ENCODE measurements at regions not wholly inside any gene's neighbourhood (a gene's known extent, or its start where the extent isn't known, plus 50 kb on each side); places are given as distances from the start of the nearest gene placed in this dataset.
"Not testable (repeated sequence)": the region's sequence is repeated elsewhere in the genome, so short reads cannot be mapped to it uniquely, and the experiment has no call there.

GRCh38 chr3:106488331-106488730 lies 619.5 kb upstream of the CBLB start:
- no peak for DNase-seq

- no peak for DNase-seq
Observed at GRCh38 chr3:106491796-106492195, 623.0 kb upstream of the CBLB start.

- DNase-seq = no peak
Observed at GRCh38 chr3:106508331-106508893, 639.6 kb upstream of the CBLB start.

DNA sequence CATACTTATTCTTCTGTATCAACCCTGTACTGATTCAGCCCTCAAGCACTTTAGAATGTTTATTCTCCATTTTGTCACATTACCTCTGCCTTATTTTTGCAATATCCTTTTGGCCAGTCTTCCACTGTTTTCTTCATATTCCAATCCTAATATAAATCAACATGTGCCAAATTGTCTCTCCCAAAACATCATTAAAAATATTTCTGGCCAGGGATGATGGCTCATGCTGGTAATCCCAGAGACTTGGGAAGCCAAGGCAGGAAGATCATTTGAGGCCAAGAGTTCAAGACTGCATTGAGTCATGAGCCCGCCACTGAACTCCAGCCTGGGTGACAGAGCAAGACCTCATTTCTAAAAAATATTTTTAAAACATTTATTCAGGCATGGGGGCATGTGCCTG lies 641.4 kb upstream of the CBLB start:
- no peak for DNase-seq

- DNase-seq = no peak
Observed at GRCh38 chr3:106512846-106513245, 644.0 kb upstream of the CBLB start.

GRCh38 chr3:106514431-106514830 lies 645.6 kb upstream of the CBLB start:
- DNase-seq = no peak

DNA sequence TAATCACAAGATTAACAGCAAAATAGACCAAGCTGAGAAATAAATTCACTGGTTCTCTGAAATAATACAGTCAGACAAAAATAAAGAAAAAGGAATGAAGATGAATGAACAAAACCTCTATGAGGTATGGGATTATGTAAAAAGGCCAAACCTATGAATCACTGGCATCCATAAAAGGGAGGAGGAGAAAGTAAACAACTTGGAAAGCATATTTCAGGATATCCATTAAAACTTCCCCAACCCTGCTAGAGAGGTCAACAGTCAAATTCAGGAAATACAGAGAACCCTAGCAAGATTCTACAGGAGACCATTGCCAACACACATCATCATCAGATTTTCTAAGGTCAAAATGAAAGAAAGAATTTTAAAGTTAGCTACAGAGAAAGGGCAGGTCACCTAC lies 649.7 kb upstream of the CBLB start:
- no peak for DNase-seq

DNA sequence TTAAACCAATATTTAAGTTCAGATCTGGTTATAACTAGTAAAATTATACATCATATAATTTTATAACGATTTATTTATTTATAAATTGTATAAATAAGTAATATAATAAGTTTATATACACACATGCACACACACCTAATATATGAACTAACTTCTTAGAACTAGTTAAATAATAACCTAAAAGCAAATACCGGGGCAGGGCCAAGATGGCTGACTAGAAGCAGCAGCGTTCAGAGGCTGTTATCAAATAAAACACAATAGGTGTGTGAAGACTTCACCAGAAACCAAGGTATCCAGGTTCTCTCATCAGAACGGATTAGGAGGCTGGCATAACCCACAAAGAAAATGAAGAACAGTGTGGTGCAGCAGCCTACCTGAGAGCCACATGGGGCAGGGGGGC lies 653.6 kb upstream of the CBLB start:
- no peak for DNase-seq

GRCh38 chr3:106528932-106529331 lies 660.1 kb upstream of the CBLB start:
- no peak for DNase-seq

DNA sequence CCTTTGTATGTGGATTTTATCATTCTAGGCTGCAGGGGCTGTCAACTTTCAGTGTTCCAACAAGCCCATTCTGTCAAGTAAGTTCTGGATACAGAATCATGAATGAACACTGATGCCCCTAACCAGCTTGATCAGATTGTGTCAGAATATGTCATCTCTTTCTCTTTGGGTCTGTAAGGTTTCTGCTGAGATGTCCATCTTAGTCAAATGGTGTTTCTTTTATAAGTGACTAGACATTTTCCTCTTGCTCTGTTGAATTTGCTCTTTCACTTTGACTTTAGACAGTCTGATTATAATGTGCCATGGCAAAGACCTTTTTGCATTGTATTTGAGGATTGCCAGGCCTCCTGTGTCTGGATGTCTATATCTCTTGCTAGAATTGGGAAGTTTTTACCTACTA lies 660.9 kb upstream of the CBLB start:
- DNase-seq = no peak

DNA sequence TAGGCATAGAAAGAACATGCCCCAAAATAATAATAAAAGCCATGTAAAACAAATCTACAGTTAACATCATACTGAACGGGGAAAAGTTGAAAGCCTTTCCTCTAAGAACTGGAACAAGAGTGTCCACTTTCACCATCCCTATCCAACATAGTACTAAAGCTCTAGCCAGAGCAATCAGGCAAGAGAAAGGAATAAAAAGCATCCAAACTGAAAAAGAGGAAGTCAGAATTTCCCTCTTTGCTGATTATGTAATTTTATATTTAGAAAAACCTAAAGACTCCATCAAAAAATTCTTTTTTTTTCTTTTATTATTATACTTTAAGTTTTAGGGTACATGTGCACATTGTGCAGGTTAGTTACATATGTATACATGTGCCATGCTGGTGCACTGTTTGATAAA lies 661.6 kb upstream of the CBLB start:
- DNase-seq = no peak

- DNase-seq = not testable (repeated sequence)
Observed at GRCh38 chr3:106531771-106532329, 663.0 kb upstream of the CBLB start.

DNA sequence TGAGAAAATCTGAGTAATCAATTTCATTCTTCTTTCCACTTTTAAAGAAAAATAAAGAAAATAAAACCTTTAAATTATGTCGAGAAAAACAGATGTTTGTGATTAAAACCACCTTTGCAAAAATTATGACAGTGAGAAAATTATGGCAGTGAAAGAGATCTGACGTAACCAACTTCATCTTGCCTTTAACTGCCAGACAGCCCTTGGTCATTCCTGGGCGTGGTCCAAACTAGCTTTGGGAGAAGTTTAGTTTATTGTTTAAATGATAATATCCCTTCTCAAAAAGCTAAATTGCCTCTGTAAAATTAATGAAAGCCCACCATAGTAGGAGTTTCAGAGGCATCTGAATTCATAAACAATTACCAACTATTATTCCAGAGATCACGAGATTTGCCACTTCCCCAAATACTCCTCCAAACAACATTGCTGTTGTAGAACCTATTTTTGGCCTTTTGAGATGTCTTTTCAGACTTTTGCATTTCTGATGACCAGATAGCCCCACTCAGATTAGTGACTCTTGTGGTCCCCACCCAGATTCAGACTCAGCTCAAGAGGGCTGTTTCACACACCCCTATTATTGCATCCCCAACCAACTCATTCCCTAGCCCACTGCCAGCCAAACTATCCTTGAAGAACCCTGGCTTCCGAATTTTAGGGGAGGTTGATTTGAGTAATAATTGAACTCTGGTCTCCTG lies 664.4 kb upstream of the CBLB start:
- DNase-seq = no peak

DNA sequence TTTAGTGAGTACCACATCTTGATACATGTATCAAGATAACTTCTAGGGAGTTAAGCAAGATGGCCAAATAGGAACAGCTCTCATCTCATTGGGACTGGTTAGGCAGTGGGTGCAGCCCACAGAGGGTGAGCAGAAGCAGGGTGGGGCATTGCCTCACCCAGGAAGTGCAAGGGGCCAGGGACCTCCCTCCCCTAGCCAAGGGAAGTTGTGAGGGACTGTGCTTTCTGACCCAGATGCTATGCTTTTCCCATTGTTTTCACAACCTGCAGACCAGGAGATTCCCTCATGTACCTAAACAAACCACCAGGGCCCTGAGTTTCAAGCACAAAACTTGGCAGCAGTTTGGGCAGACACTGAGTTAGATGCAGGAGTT lies 665.0 kb upstream of the CBLB start:
- no peak for DNase-seq

DNA sequence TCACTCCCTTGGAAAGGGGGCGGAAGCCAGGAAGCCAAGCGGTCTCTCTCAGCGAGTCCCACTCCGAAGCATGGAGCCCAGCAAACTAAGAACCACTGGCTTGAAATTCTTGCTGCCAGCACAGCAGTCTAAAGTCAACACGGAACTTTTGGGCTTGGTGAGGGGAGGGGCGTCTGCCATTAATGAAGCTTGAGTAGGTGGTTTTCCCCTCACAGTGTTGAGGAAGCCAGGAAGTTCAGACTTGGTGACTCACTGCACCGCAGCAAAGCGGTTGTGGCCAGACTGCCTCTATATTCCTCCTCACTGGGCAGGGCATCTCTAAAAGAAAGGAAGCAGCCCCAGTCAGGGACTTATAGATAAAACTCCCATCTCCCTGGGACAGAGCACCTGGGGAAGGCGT lies 665.4 kb upstream of the CBLB start:
- no peak for DNase-seq

GRCh38 chr3:106540743-106541142 lies 671.9 kb upstream of the CBLB start:
- DNase-seq = no peak

- DNase-seq = no peak
Observed at GRCh38 chr3:106542101-106542769, 673.4 kb upstream of the CBLB start.

DNA sequence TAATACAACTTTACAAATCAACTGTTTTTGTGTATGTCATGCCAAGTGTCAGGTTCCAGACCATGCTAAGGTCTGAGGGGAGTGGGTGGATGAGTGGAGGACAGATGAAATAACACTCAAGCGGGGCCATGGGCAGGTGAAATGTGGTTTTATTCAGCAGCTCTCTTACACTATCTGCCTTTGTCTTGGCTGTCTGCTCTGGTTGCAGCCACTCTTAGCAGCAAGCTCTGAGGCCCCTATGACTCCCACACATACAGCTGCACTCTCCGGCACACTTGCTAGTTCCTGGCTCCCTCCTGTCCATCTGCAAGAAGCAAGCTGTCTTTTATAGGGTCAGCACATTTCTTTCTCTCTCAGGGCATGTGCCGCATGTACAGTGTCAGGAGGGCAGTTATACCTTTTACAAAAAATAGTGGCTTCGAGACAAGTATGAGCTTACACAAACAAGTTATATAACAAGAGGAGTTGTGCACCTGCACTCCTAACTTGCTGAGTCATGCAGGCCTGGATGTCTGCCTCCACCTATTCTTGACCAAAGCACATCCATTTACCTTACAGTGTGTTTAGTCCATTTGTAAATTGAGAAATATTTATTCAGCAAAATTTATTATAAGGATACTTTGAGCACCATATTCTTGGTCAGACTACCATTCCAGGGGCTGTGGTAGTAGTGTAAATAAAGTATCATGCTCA lies 683.7 kb upstream of the CBLB start:
- no peak for DNase-seq

GRCh38 chr3:106560451-106560966 lies 691.7 kb upstream of the CBLB start:
- no peak for DNase-seq

DNA sequence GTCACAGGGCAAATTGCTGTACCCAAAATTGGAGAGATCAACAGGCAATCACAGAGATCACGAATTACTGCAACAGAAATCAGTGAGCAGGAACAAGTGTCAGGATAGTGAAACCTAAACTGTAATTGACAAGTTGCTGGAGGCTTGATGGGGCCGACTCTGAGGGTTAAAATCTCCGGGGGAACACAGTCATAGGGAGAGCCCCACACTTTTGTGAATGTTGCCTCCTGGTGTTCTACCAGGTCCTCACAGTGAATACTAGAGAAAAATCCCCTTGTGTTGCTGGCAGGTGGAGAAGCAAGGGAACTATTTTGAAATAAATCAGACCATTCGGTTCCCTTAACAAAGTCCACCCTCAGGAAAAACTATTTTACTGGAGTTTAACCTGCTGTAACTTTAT lies 697.5 kb upstream of the CBLB start:
- DNase-seq = no peak

- DNase-seq = no peak
Observed at GRCh38 chr3:106570426-106570825, 701.6 kb upstream of the CBLB start.

- no peak for DNase-seq
Observed at GRCh38 chr3:106573605-106574004, 704.8 kb upstream of the CBLB start.

- DNase-seq = no peak
Observed at GRCh38 chr3:106575029-106575428, 706.2 kb upstream of the CBLB start.

All from activated gamma-delta T cell (primary cell).